COLO668 (cell line): ENCODE measurements at regions not wholly inside any gene's neighbourhood (a gene's known extent, or its start where the extent isn't known, plus 50 kb on each side); places are given as distances from the start of the nearest gene placed in this dataset.

ENCODE experiments used
- DNase-seq: peaks from one replicate; lab custom pipeline; 2025; ENCODE audit not compliant: unreplicated experiment; lab: John Stamatoyannopoulos, UW

GRCh38 chr4:65865489-65865888 is 195.2 kb upstream of the EPHA5 start:
- DNase-seq: no peak

GRCh38 chr4:65861993-65862392 is 191.7 kb upstream of the EPHA5 start:
- DNase-seq: no peak

- DNase-seq: no peak
Observed at GRCh38 chr4:65845199-65845773, 175.0 kb upstream of the EPHA5 start.

DNA sequence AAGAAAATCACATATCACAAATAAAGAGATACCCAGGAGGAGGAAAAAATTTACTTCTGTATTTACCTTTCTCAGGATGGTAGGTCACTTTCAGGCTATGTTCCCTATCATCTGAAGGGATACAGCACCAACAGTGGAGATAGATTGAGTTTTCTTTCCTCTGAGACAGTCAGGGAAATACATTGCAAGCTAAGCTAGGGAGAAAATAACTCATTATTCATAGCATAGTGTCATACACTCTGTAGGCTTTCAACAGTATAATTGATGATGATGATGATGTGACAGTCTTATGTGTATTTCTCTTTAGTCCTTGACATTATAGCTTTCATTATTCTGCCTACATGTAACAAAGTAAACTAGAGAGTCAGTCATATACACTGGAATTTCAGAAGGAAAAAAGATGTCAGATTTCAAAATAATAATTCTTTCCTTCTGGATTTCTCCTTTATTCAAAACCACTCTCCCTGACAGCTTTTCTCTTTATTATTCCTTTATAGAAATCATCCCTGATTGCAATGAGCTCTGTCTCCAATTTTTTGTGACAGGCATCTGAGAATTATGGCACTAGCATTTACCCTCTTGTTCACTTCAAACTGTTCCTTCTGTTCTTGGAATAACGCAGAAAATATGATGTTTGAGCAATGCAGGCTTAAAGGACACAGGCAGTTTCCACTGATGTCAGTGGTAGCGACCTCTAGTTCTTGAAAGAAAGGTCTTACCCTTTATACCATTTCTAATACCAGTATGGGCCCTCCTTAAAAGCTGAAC is 169.1 kb upstream of the EPHA5 start:
- no peak for DNase-seq

DNA sequence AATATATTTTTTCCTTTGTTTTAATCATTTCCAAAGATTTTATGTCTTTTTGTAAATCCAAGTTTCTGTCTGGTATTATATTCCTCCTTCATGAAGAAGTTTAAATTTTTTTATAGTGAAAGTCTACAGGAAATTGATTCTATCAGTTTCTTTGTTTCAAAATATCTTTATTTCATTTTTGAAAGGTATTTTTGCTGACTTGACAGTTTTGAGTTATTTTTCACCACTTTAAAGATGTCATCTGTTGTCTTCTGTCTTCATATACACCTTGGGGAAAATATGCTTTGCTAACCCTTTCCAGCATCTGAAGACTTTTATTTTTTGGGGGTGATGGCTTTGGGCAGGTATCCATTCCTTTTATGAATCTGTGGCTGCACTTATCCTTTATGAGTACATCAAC is 164.4 kb upstream of the EPHA5 start:
- DNase-seq: no peak

GRCh38 chr4:65831828-65832227 is 161.5 kb upstream of the EPHA5 start:
- DNase-seq: no peak

DNA sequence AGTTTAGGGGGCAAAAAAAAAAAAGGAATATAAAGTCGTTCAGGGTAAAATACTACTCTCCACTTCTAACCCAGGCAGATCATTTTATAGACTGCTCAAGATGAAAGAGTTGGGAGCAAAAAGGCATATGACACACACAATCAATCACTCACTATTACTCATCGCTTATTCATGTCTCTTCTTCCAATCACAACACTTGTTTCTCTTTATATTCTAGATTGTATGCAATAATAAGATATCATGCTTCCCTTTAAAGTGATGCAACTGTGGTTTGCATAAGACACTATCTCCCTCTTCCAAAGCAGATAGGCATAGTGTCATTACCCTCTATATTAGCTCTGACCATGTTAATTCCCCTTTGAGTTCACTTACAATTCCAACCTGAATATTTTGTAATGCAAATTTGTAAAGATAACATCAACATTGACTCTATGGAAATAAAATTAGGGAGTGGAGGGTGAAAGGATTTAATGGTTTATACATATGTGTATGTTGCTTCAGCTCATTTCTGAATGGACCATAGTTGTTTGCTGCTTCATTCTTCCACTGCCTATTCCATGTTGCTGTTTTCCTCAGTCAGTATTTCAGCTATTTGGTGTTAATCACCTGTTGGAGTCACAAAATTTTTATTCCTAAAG is 154.9 kb upstream of the EPHA5 start:
- no peak for DNase-seq

DNA sequence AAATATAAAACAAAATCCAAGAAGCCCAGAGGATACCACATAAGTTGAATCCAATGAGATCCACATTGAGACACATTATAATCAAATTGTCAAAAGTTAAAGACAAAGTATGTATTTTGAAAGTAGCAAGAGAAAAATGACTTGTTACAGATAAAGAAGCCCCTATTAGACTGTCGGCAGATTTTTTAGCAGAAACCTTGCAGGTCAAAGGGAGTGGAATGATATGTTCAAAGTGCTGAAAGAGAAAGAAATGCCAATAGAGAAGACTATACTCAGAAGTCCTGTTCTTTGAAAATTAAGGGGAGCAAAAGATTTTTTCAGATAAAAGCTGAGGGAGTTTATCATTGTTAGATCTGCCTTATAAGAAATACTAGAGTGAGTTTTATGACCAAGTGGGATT is 148.9 kb upstream of the EPHA5 start:
- DNase-seq: no peak

GRCh38 chr4:65805936-65806335 is 135.6 kb upstream of the EPHA5 start:
- DNase-seq: no peak

DNA sequence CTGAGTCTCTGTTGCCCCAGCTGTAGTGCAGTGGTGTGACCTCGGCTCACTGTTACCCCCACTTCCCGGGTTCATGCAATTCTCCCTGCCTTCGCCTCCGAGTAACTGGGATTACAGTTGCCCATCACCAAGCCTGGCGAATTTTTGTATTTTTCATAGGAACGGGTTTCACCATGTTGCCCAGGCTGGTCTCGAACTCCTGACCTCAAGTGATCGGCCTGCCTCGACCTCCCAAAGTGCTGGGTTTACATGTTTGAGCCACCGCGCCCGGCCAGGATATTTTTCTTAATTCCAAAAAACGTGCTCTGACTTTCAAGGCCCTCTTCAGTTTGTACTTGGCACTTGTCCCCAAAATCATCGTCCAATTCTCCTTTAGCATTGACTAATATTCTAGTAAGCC is 129.2 kb upstream of the EPHA5 start:
- no peak for DNase-seq

DNA sequence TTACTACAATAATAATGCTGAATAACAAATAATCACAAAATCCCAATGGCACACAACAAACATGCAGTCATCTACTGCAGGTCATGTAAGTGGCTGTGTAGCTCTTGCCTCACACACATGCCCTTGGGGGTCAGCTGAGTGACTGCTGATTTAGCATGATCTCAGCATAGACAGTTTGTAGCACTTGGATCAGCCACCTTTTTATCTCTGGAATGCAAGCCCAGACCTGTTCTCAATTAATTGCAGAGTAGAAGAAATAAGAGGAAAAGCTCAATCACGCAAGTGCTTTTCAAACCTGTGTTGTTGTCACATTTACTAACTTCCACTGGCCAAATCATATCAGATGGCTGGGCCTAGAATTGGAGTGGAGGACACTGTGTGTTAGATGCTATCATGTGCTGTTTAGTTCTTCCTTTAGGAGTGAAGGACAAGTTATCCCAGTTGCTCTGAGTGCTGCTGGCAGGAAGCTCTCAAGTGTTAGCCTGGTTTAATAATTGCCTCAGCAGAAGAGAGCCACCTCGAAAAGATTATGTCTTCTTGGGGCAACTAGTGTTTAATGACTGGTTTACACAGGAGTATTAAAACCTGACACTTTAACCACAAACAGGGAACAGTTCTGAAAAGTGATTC is 128.3 kb upstream of the EPHA5 start:
- no peak for DNase-seq

DNA sequence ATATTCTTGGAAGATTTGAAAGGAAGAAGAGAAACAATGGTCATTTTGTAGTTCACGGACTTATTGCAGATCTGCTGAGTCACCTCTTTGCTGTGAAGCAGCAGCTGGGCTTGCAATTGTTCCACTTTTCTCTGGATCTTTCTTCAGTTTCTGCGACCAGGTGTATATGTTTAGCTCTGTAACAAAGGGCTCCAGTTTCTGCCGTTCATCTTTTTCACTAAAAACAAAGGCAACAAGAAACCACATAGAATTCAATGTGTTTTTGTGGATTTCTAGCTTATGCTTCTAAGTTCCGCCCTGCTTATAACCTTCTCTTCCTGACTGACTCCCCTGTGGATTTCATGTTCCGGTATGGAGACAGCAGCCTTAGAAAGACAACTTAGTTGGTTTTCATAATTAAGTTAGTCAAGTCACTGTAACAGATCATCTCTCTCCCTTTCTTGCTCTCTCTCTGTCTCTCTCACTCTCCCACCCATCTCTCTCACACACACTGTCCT is 121.6 kb upstream of the EPHA5 start:
- DNase-seq: no peak

DNA sequence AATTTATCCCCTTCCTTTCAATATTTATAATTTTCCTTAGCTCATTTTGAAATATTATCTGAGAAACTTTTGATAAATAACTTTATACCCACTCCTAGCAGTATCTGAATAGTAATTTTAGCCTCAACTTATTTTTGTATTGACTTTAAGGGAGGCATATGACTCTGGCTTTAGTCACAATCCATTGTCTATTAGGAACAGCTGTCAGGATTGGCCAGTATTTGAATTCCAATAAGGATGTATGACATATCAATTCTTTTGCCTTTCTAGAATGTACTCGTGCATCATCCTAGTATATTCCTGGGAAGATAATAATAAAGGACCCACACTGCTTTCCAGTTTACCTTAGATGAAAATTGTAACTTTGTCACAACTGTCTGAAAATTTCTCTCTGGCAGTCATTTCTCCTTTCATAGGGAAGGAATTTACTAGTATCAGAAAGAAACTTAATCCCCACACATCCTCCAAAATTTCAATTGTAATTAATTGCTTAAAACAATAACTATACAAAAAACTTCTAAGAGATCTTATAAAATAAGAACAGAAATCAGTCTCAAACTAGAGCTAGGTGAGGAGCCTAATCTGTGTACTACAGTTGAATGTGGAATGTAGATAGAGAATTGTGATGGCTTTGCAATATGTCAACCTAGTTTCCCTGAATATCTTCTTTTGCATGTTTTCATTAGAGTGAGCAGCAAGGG is 121.0 kb upstream of the EPHA5 start:
- DNase-seq: no peak

- DNase-seq: no peak
Observed at GRCh38 chr4:65789805-65790204, 119.5 kb upstream of the EPHA5 start.

DNA sequence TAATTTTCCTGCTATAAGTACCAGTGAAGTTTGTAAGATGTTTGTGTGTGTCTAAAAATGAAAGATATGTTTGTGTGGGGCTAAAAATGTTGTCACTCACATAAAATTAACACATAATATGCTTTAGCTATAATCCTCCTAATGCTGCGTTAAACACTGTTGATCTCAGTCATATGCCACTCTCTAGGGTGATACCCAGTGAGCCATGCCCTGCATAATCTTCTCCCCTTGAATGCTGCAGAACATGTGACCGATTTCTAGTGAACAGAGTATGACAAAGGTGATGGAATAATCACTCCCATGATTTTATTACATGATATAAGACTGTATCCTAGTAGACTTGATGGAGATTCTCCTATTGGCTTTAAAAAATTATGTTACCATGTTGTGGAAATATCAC is 119.1 kb upstream of the EPHA5 start:
- DNase-seq: no peak

DNA sequence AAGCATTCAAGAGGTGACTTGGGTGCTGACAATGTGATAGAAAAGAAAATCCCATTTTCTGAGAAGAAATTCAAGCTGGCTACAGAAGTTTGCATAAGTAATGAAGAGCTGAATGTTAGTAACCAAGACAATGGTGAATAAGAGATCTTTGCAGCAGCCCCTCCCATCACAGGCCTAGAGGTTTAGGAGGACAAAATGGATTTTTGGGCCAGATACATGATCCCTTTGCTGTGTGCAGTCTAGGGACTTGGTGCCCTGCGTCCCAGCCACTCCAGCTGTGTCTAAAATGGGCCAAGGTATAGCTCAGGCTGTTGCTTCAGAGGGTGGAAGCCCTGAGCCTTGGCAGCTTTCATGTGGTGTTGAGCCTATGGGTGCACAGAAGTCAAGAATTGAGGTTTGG is 107.0 kb upstream of the EPHA5 start:
- no peak for DNase-seq

- no peak for DNase-seq
Observed at GRCh38 chr4:65773636-65774035, 103.3 kb upstream of the EPHA5 start.

GRCh38 chr4:65747386-65747785 is 77.1 kb upstream of the EPHA5 start:
- DNase-seq: no peak

- DNase-seq: no peak
Observed at GRCh38 chr4:65738134-65738533, 67.8 kb upstream of the EPHA5 start.

DNA sequence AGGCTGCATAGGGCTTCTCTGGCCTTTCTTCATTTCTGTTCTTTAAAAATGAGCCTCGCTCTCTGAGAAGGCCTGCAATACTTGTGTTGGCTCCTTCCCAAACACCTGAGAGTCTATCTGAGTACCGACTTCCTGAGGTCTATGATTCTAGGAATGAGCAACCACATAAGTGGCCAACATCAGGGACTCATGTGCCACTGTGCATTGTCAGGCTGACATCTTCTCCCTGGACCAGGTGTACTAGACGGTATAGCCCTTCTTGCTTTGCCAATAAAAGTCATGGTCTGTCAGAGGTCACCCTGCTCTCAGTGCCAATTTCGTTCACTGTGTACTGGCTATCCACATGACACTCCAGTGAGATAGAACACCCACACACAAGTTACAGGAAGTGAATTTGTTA is 67.4 kb upstream of the EPHA5 start:
- DNase-seq: no peak

- DNase-seq: no peak
Observed at GRCh38 chr4:65724973-65725372, 54.7 kb upstream of the EPHA5 start.
